HG02840 (cell line): ENCODE measurements at regions not wholly inside any gene's neighbourhood (a gene's known extent, or its start where the extent isn't known, plus 50 kb on each side); places are given as distances from the start of the nearest gene placed in this dataset.

Source experiments
- ATAC-seq: cut with Tn5 transposase; IDR thresholded peaks from one replicate; pipeline ENCODE4 v1.9.1; 2021; ENCODE audit warnings: mild to moderate bottlenecking, moderate library complexity, moderate number of reproducible peaks; ENCODE audit not compliant: unreplicated experiment, low FRiP score

GRCh38 chr2:35409762-35410161 is 945.8 kb upstream of the CRIM1 start:
- ATAC-seq, result no peak

- ATAC-seq, result no peak
These were observed 947.3 kb upstream of the CRIM1 start for GRCh38 chr2:35408320-35408719.

DNA sequence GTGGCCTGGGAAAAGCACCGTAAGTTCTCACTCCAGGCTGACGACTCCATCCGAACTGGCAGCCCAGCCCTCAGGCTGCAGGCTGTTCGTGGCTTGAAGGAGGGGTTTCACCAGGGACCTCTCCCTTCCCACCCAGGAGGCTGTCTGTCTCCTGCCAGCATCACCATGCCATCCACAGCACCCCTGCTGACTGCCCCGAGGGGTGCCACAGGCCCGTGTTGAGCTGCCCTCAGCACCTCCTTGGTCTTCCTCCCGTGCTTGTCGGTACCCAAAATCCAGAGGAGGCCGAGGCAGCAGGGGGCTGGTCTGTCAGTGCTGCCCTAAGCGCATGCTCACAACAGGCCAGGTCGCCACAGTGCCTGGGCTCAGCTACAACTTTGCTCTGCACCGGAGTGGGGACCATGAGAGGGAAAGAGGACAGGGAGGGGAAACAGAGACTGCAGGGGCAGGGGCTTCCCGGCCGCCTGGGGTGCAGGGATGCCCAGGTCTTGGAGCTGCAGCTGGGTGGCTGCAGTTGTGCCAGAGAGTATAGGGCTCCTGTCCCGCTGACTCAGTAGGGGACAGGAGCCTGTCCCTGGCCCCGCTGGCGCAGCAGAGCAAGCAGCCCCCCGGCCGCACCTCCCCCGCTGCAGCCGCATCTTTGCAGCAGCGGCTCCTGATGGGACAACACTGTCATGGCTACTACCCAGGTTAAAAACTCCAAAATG is 963.7 kb upstream of the CRIM1 start:
- ATAC-seq, result no peak

DNA sequence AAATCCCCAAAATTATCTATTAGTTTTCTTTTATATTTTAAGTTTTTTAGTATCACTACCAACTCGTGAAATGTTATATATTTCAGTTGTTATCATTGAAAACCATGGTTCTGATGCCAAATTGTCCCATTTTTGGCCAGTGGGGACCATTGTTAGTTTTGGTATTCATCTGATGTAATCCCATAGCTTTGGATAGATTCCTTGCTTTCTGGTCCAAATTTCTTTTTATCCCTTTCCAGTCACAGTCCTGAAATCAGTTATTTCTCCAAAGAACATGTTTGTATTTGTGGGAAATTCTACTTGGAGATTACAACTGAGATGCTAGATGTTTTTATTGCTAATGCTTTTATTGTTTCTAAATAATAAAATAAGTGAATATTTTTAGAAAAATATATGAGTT is 976.8 kb upstream of the CRIM1 start:
- no peak for ATAC-seq

DNA sequence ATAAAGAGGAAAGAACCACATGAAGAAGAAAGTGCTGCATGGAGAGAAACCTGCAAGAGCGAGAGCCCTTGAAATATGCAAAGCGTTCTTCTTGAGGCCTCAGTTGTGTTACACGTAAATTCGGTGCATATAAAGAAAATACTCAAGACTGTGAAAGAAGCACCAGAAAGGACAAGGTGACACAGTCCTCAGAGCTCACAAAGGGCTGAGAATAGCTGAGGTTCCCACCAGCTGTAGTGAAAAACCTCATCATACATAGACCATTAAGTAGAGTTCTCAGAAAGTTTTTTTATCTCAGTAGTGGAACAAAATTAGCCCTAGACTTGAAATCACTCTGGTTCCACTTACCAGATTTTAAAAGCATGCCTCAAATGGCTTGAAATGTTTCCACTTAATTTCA is 980.7 kb upstream of the CRIM1 start:
- no peak for ATAC-seq

GRCh38 chr2:35365859-35366258 is 989.7 kb upstream of the CRIM1 start:
- ATAC-seq, result no peak

- ATAC-seq, result no peak
These were observed 999.2 kb upstream of the CRIM1 start for GRCh38 chr2:35356332-35356731.

DNA sequence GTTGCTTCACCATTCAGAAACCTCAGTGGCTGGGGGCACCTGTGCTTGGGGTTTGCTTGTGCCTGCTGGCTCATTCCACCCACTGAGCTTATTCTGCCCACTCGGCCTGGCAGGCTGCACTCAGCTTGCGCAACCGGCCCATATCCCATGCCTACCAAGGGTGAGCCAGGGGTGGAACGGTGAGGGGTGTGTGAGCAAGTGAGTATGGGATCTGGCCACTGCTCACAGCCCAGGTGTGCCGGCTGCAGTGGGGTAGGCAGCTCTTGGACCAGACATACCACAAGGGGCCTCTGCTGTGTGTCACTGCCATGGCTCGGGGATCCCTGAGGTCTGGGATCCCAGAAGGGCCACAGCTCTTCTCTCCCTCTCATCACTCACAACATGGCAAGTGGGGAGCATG is 1000.5 kb upstream of the CRIM1 start:
- ATAC-seq, result no peak

GRCh38 chr2:35347561-35347960 is 1008.0 kb upstream of the CRIM1 start:
- ATAC-seq, result no peak

- no peak for ATAC-seq
These were observed 1012.4 kb upstream of the CRIM1 start for GRCh38 chr2:35343135-35343534.

GRCh38 chr2:35339211-35339610 is 1016.4 kb upstream of the CRIM1 start:
- ATAC-seq, result no peak

GRCh38 chr2:35337922-35338321 is 1017.7 kb upstream of the CRIM1 start:
- no peak for ATAC-seq

- ATAC-seq, result no peak
These were observed 1041.5 kb upstream of the CRIM1 start for GRCh38 chr2:35314049-35314448.

DNA sequence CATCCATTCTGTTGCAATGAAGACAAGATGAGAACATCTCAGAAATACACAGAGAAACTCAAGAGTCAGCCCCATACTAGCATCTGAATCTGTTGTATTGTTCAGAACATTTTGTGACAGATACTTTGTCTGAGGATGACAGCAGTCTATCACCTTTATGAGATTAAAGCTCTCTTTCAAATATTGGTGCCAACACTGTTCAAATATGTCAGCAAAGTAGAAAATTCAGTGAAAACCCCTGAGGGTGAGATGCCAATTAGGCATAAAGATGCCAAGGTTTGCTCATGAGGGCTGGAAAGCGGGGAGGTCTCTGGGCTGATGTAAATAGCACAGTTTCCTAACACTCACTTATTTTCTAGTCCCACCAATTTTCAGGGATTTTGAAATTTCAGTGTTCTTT is 1054.2 kb upstream of the CRIM1 start:
- no peak for ATAC-seq

- no peak for ATAC-seq
These were observed 1057.1 kb upstream of the CRIM1 start for GRCh38 chr2:35298493-35298892.

DNA sequence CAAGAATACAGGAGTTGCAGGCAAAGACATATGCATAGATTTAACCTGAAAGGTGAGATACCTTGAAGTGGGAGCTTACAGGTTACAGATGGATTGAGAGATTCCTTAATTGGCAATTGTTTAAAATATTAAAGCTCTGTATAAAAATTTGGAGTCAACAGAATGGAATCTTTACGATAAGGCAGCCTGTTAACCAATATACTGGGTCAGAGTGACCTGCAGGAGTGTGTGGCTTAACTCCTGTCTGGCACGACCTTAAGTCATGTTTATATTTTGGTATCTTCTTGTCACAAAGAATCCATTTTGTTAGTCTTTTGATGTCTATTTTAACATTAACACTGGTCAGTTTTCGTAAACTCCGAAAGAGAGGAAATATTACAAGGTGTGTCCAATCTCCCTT is 1058.2 kb upstream of the CRIM1 start:
- ATAC-seq, result no peak

DNA sequence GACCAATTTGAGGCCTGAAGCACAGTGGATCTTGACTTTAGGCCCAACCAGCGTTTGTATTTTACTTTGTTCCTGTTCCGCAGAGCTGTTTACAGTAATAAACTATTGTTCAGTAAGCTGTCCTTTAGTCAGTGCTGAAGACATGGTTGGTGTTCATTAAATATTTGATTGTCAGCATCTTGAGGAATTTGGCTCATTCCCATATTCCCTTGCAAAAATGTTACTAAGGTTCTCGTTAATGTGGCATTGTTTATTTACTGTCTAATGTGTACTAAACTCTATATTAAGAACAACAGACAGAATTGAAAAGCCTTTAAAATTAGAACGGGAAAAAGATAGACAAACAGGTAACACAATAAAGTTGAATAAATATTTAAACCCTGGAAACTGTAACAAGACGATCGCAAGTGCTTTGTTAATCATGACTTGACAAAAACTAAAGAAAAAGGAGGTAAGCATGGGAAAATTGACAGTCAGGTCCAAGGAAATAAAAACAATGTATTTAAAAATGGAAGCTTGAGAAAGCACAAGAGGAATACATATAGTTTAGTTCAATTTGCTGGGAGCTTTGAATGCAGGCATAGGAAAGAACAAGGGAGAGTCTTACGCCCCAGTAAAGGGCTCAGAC is 1060.8 kb upstream of the CRIM1 start:
- no peak for ATAC-seq

DNA sequence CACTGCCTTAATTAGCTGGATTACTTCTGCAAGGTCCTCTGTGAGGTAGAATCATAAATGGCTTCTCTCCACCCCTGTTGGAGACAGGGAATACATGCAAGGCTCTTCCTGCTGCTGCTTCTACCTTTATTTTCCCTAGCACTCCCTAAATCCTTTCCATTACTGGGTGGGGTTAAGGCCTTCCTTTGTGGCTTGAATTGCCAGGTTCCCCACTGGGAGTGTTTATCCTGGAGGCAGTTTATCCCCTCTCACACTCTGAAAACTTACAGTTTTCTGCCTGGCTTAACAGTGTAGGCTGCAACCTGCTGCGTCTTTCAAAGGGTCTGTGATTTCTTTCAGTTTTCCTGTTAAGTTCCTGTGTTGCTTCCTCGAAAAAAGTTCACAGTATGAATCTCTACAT is 1062.3 kb upstream of the CRIM1 start:
- no peak for ATAC-seq

- no peak for ATAC-seq
These were observed 1063.4 kb upstream of the CRIM1 start for GRCh38 chr2:35292199-35292598.

DNA sequence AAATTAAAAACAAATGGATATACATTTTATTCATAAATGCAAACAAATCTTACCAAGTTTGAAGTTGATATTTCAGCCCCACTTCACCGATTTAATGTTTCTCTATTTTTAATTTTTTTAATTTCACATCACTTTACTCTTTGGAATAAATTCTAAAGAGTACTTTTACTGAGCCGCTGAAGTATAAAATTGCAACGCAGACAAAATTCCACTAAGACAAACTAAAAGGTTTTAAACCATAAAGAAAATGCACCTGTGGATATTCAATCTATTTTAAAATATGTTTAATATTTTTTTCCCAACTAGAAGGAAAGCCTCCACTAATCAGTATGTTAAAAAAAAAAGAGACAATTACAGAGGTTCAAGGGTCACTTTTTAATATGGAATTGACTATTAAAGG is 1073.9 kb upstream of the CRIM1 start:
- ATAC-seq, result no peak

DNA sequence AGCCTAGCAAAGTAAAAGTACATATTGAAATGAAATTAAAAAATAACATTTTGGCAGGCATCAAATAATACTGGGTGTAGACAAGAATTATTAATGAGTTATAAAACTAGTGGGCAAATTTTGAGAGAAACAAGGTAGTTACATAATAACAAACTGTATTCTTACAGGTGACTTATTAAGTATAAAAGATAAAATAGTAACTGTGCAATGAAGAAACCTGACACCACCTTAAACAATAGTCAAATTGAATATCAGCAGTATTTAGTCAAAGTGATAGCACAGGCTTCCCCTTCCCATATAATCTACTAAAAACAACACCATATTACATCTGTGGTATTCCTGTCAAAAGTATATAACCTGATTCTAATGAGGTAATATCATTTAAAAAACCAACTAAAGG is 1099.8 kb upstream of the CRIM1 start:
- ATAC-seq, result no peak

GRCh38 chr2:35251156-35251555 is 1104.4 kb upstream of the CRIM1 start:
- ATAC-seq, result no peak
